ENCODE measurements at regions not wholly inside any gene's neighbourhood (a gene's known extent, or its start where the extent isn't known, plus 50 kb on each side); places are given as distances from the start of the nearest gene placed in this dataset.

GRCh38 chr1:182217967-182218366 lies 156.5 kb upstream of the ZNF648 start:
- TF ChIP-seq POLR2A (IDR thresholded peaks at IDR 0.05) (no peak), CTCF (IDR thresholded peaks at IDR 0.05) (no peak)
- intact Hi-C loops (cut with DNase I) = no loop called here
- H3K9me3 ChIP-seq = no peaks in the 10 kb centered on the region
- 80% methylated on average over 1 of the region's 2 CpGs for WGBS (ENCODE audit: insufficient coverage, low coverage, low lambda C conversion rate, missing lambda C conversion rate)
- ATAC-seq (no peak), DNase-seq (no peak)
- no peak overlapping the region for H3K27ac ChIP-seq
- no peaks in the 10 kb centered on the region for H3K36me3 ChIP-seq
- H3K4me1 ChIP-seq = no peaks in the 10 kb centered on the region
- H3K4me3 ChIP-seq = no peak overlapping the region
- no peaks in the 10 kb centered on the region for H3K27me3 ChIP-seq

GRCh38 chr1:182217071-182217470 lies 155.6 kb upstream of the ZNF648 start:
- Histone ChIP-seq H3K9me3 (no peaks in the 10 kb centered on the region), H3K4me3 (no peak overlapping the region), H3K27ac (no peak overlapping the region), H3K4me1 (no peaks in the 10 kb centered on the region), H3K36me3 (no peaks in the 10 kb centered on the region), H3K27me3 (no peaks in the 10 kb centered on the region)
- ATAC-seq = no peak
- 93% methylated on average over 3 of the region's 3 CpGs for WGBS (ENCODE audit: insufficient coverage, low coverage, low lambda C conversion rate, missing lambda C conversion rate)
- no peak for DNase-seq
- TF ChIP-seq POLR2A (IDR thresholded peaks at IDR 0.05) (no peak), CTCF (IDR thresholded peaks at IDR 0.05) (no peak)
- intact Hi-C loops (cut with DNase I) = no loop called here

GRCh38 chr1:182215764-182216163 lies 154.3 kb upstream of the ZNF648 start:
- DNase-seq (no peak), ATAC-seq (no peak)
- Histone ChIP-seq H3K9me3 (no peaks in the 10 kb centered on the region), H3K36me3 (no peaks in the 10 kb centered on the region), H3K27ac (no peak overlapping the region), H3K27me3 (no peaks in the 10 kb centered on the region), H3K4me3 (no peak overlapping the region), H3K4me1 (no peaks in the 10 kb centered on the region)
- TF ChIP-seq POLR2A (IDR thresholded peaks at IDR 0.05) (no peak), CTCF (IDR thresholded peaks at IDR 0.05) (no peak)
- intact Hi-C loops (cut with DNase I) = no loop called here

- DNase-seq = no peak
- intact Hi-C loops (cut with DNase I) = no loop called here
- H3K27ac ChIP-seq = no peak overlapping the region
- H3K4me1 ChIP-seq = no peaks in the 10 kb centered on the region
- no peaks in the 10 kb centered on the region for H3K9me3 ChIP-seq
- TF ChIP-seq POLR2A (IDR thresholded peaks at IDR 0.05) = no peak
- TF ChIP-seq CTCF (IDR thresholded peaks at IDR 0.05) = no peak
- no peak for ATAC-seq
- no peaks in the 10 kb centered on the region for H3K27me3 ChIP-seq
- WGBS (ENCODE audit: insufficient coverage, low coverage, low lambda C conversion rate, missing lambda C conversion rate) = 71% methylated on average over 1 of the region's 1 CpG
- H3K4me3 ChIP-seq = no peak overlapping the region
- H3K36me3 ChIP-seq = no peaks in the 10 kb centered on the region
These were observed 151.7 kb upstream of the ZNF648 start for GRCh38 chr1:182213163-182213562.

- Histone ChIP-seq H3K27me3 (no peaks in the 10 kb centered on the region), H3K27ac (no peak overlapping the region), H3K4me3 (no peak overlapping the region), H3K36me3 (no peaks in the 10 kb centered on the region), H3K4me1 (no peaks in the 10 kb centered on the region), H3K9me3 (no peaks in the 10 kb centered on the region)
- intact Hi-C loops (cut with DNase I) = no loop called here
- DNase-seq = no peak
- no peak for TF ChIP-seq POLR2A (IDR thresholded peaks at IDR 0.05)
- no peak for ATAC-seq
These were observed 149.9 kb upstream of the ZNF648 start for GRCh38 chr1:182211386-182211785.
